ENCODE measurements at regions not wholly inside any gene's neighbourhood (a gene's known extent, or its start where the extent isn't known, plus 50 kb on each side); places are given as distances from the start of the nearest gene placed in this dataset.

DNA sequence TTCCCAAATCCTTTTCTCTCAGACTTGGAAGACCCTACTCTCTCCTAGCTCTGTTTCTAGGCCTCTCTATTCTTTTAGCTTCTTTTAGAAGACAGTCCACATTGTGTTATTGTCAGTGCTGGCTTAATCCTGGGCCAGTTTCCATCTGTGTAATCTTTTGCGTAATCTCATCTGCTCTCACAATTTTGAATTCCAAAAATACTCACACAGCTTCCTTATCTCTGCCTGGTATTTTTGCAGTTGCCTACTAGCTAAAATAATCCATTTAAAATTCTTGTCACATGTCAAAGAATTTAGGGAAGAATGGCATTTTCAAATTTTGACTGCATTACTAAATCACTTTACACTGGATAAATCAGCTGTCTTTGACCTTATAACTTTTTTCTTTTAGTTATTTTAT, 200.6 kb upstream of the MEX3C start:
- TF ChIP-seq, protein P1, sequence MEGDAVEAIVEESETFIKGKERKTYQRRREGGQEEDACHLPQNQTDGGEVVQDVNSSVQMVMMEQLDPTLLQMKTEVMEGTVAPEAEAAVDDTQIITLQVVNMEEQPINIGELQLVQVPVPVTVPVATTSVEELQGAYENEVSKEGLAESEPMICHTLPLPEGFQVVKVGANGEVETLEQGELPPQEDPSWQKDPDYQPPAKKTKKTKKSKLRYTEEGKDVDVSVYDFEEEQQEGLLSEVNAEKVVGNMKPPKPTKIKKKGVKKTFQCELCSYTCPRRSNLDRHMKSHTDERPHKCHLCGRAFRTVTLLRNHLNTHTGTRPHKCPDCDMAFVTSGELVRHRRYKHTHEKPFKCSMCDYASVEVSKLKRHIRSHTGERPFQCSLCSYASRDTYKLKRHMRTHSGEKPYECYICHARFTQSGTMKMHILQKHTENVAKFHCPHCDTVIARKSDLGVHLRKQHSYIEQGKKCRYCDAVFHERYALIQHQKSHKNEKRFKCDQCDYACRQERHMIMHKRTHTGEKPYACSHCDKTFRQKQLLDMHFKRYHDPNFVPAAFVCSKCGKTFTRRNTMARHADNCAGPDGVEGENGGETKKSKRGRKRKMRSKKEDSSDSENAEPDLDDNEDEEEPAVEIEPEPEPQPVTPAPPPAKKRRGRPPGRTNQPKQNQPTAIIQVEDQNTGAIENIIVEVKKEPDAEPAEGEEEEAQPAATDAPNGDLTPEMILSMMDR (conservative IDR thresholded peaks at IDR 0.05 in 1 of 2, IDR thresholded peaks at IDR 0.05 in 1 of 2; ENCODE audit: low read depth in 1 of 2, low read length in 2 of 2): no peak
- TF ChIP-seq EZH2 (IDR thresholded peaks at IDR 0.05; ENCODE audit: low read length, missing control alignments): no peak

All from fibroblast of lung (primary cell).